Tibial nerve (tissue), 4 donors: ENCODE measurements at regions not wholly inside any gene's neighbourhood (a gene's known extent, or its start where the extent isn't known, plus 50 kb on each side); places are given as distances from the start of the nearest gene placed in this dataset.

Experiments
- DNase-seq, 2 donors: peaks; one replicate each; pipeline ENCODE4 v3.0.0-alpha.2; 2019; ENCODE audit warnings: low spot score in 2 of 2
- H3K27ac ChIP-seq, 4 donors: fragments of 200-600 bp; sonication (generic) in 3 of 4; one replicate each; pipeline ENCODE4 v1.5.1; 2017 to 2019; ENCODE audit warnings: mild to moderate bottlenecking in 1 of 4
- H3K27me3 ChIP-seq, 2 donors: fragments of 200-600 bp; sonication (generic) in 1 of 2; one replicate each; pipeline versions ENCODE4 v1.5.1 to v1.6.0; 2017 to 2019
- H3K36me3 ChIP-seq, 3 donors: fragments of 200-600 bp; sonication (generic); one replicate each; pipeline ENCODE4 v1.5.1; 2018 to 2019
- H3K4me1 ChIP-seq, 4 donors: fragments of 200-600 bp; sonication (generic) in 3 of 4; one replicate each; pipeline ENCODE4 v1.5.1; 2017 to 2019
- H3K4me3 ChIP-seq, 4 donors: fragments of 200-600 bp; sonication (generic) in 3 of 4; one replicate each; pipeline ENCODE4 v1.5.1; 2017 to 2019; ENCODE audit warnings: mild to moderate bottlenecking in 1 of 4, moderate library complexity in 1 of 4
- H3K9me3 ChIP-seq, 4 donors: fragments of 200-600 bp; sonication (generic) in 3 of 4; one replicate each; pipeline ENCODE4 v1.5.1; 2017 to 2019
- CTCF ChIP-seq, 5 experiments: fragments of 200-600 bp in 3 of 5; fragments of 450-650 bp in 2 of 5; sonication (generic) in 3 of 5; IDR thresholded peaks; one replicate each; pipeline ENCODE4 v1.5.1; 2016 to 2019; ENCODE audit warnings: antibody characterized with exemption in 5 of 5, mild to moderate bottlenecking in 3 of 5, moderate library complexity in 2 of 5
- EP300 ChIP-seq, 2 donors: sonication (generic); formaldehyde crosslinking; IDR thresholded peaks; one replicate each; pipeline ENCODE4 v1.6.1; 2017; ENCODE audit warnings: antibody characterized with exemption in 2 of 2, mild to moderate bottlenecking in 1 of 2
- POLR2A ChIP-seq, 2 donors: fragments of 450-650 bp; IDR thresholded peaks; one replicate each; pipeline ENCODE4 v1.6.1; 2017; ENCODE audit warnings: antibody characterized with exemption in 2 of 2, mild to moderate bottlenecking in 2 of 2, moderate library complexity in 2 of 2
- WGBS, 2 donors: methylation state at CpG; one replicate each; pipeline ENCODE4 v1.1.5; 2018; 5-methylcytosine and 5-hydroxymethylcytosine counted together

GRCh38 chr1:90557706-90558105 is 159.4 kb downstream of the BARHL2 start:
- H3K36me3 ChIP-seq, result no peaks in the 10 kb centered on the region
- H3K4me1 ChIP-seq, result no peaks in the 10 kb centered on the region
- DNase-seq, result no peak
- no peak overlapping the region for H3K4me3 ChIP-seq
- H3K9me3 ChIP-seq, result no peaks in the 10 kb centered on the region
- TF ChIP-seq EP300 (IDR thresholded peaks at IDR 0.05) (no peak), CTCF (IDR thresholded peaks at IDR 0.05) (no peak), POLR2A (IDR thresholded peaks at IDR 0.05) (no peak)
- WGBS, 2 donors, result 58 to 61% methylated on average over 4 of the region's 4 CpGs
- H3K27me3 ChIP-seq, result no peaks in the 10 kb centered on the region
- no peak overlapping the region for H3K27ac ChIP-seq

DNA sequence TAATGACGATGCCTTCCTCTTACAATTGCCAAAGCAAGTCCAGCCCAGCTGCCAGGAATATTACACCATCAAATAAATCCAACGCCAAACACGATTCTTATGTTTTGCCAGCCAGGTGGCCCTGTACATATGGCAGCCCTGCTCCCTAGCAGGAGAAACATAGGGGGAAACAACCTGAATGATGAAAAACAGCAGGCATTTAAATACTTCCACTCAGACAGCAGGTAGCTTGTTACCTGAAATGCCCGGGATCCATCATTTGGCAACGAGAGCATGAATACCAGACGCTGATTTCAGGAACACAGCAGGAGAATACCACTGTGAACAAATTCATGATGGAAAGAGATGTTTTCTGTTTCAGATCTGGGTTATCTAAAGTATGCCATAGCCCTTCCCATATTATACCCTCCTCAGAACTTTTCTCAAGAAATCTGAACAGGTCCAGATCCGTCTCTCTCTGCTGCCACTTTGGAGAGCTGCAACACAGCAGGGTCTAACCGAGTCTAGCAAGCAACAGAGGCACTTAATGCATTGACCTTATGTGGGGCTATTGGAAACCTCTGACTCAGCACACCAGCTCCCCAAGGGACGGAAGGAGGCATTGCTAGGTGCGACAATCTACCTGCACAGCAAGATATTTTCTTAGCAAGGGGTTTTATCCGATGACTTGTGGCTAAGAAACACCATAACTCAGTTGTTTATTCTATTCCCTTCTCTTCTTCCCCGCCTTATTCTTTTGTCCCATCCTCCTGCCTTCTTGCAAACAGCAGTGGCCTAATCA is 166.3 kb downstream of the BARHL2 start:
- Histone ChIP-seq H3K27ac (no peak overlapping the region), H3K27me3 (no peaks in the 10 kb centered on the region), H3K36me3 (no peaks in the 10 kb centered on the region), H3K4me1 (no peaks in the 10 kb centered on the region), H3K9me3 (no peaks in the 10 kb centered on the region), H3K4me3 (no peak overlapping the region)
- TF ChIP-seq POLR2A (IDR thresholded peaks at IDR 0.05) (no peak), CTCF (IDR thresholded peaks at IDR 0.05) (no peak), EP300 (IDR thresholded peaks at IDR 0.05) (no peak)
- no peak for DNase-seq
- 67 to 70% methylated on average over 12 of the region's 12 CpGs for WGBS, 2 donors

GRCh38 chr1:90544356-90544755 is 172.7 kb downstream of the BARHL2 start:
- H3K27ac ChIP-seq, result no peak overlapping the region
- H3K36me3 ChIP-seq, result no peaks in the 10 kb centered on the region
- no peaks in the 10 kb centered on the region for H3K9me3 ChIP-seq
- DNase-seq, result no peak
- H3K27me3 ChIP-seq, result no peaks in the 10 kb centered on the region
- no peak overlapping the region for H3K4me3 ChIP-seq
- 33 to 38% methylated on average over 4 of the region's 4 CpGs for WGBS, 2 donors
- no peaks in the 10 kb centered on the region for H3K4me1 ChIP-seq
- TF ChIP-seq POLR2A (IDR thresholded peaks at IDR 0.05) (no peak), CTCF (IDR thresholded peaks at IDR 0.05) (no peak), EP300 (IDR thresholded peaks at IDR 0.05) (no peak)

- H3K9me3 ChIP-seq, result no peaks in the 10 kb centered on the region
- 64 to 68% methylated on average over 9 of the region's 9 CpGs for WGBS, 2 donors
- no peak for TF ChIP-seq CTCF (IDR thresholded peaks at IDR 0.05)
- TF ChIP-seq EP300 (IDR thresholded peaks at IDR 0.05), result no peak
- no peak for TF ChIP-seq POLR2A (IDR thresholded peaks at IDR 0.05)
- H3K27me3 ChIP-seq, result no peaks in the 10 kb centered on the region
- H3K4me3 ChIP-seq, result no peak overlapping the region
- H3K27ac ChIP-seq, result no peak overlapping the region
- H3K4me1 ChIP-seq, result no peaks in the 10 kb centered on the region
- no peaks in the 10 kb centered on the region for H3K36me3 ChIP-seq
- DNase-seq, result no peak
These were observed 179.3 kb downstream of the BARHL2 start for GRCh38 chr1:90537606-90538362.

- Histone ChIP-seq H3K9me3 (no peaks in the 10 kb centered on the region), H3K27ac (no peak overlapping the region), H3K4me1 (no peaks in the 10 kb centered on the region), H3K27me3 (no peaks in the 10 kb centered on the region), H3K4me3 (no peak overlapping the region), H3K36me3 (no peaks in the 10 kb centered on the region)
- 52 to 56% methylated on average over 6 of the region's 6 CpGs for WGBS, 2 donors
- TF ChIP-seq POLR2A (IDR thresholded peaks at IDR 0.05) (no peak), EP300 (IDR thresholded peaks at IDR 0.05) (no peak), CTCF (IDR thresholded peaks at IDR 0.05) (no peak)
- no peak for DNase-seq
These were observed 182.3 kb downstream of the BARHL2 start for GRCh38 chr1:90534663-90535295.
